Peyer's patch (tissue), 4 donors: ENCODE measurements at regions not wholly inside any gene's neighbourhood (a gene's known extent, or its start where the extent isn't known, plus 50 kb on each side); places are given as distances from the start of the nearest gene placed in this dataset.
"Not testable (repeated sequence)": the region's sequence is repeated elsewhere in the genome, so short reads cannot be mapped to it uniquely, and the experiment has no call there.

Source experiments
- DNase-seq, 3 donors: peaks; one replicate each; pipeline ENCODE4 v3.0.0-alpha.2; 2017 to 2019
- H3K27ac ChIP-seq, 4 donors: fragments of 200-600 bp; sonication (generic); one replicate each; pipeline ENCODE4 v1.5.1; 2016 to 2019
- H3K27me3 ChIP-seq, 2 donors: fragments of 200-600 bp; sonication (generic); one replicate each; pipeline ENCODE4 v1.5.1; 2019
- H3K36me3 ChIP-seq, 3 donors: fragments of 200-600 bp; sonication (generic); one replicate each; pipeline ENCODE4 v1.5.1; 2016 to 2019
- H3K4me1 ChIP-seq, 4 donors: fragments of 200-600 bp; sonication (generic); one replicate each; pipeline ENCODE4 v1.5.1; 2016 to 2019
- H3K4me3 ChIP-seq, 4 donors: fragments of 200-600 bp; sonication (generic); 1 replicate in 3 of 4; 2 replicates in 1 of 4; pipeline ENCODE4 v1.5.1; 2016 to 2019; ENCODE audit warnings: mild to moderate bottlenecking in 1 of 4
- H3K9me3 ChIP-seq, 4 donors: fragments of 200-600 bp; sonication (generic); one replicate each; pipeline ENCODE4 v1.5.1; 2016 to 2019; ENCODE audit warnings: mild to moderate bottlenecking in 1 of 4
- POLR2A ChIP-seq, 2 donors: fragments of 450-650 bp; IDR thresholded peaks; one replicate each; pipeline ENCODE4 v1.5.1; 2017; ENCODE audit warnings: antibody characterized with exemption in 2 of 2, mild to moderate bottlenecking in 2 of 2, moderate library complexity in 2 of 2
- TF ChIP-seq, protein P1 (sequence below), 6 experiments: fragments of 450-650 bp in 4 of 6; fragments of 200-600 bp in 2 of 6; sonication (generic) in 1 of 6; IDR thresholded peaks; one replicate each; pipeline ENCODE4 v1.5.1; 2017 to 2019; ENCODE audit warnings: antibody characterized with exemption in 6 of 6, mild to moderate bottlenecking in 3 of 6, moderate library complexity in 1 of 6

DNA sequence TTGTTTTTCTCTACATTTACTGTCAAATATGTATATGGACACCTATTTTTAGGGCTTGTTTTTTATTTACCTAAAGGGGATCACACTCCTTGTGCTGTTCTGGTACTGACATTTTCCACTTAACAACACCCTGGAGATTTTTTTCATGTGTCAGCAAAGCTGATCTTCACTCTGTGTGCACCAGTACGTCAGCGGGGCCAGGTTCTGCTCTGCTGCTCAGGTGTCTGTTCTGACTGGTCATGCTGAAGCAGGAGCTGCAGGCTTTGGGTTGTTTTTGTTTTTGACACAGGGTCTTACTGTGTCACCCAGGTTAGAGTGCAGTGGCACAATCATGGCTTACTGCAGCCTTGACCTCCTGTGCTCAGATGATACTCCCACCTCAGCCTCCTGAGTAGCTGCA is 81.9 kb upstream of the CCND2 start:
- TF ChIP-seq, protein P1, sequence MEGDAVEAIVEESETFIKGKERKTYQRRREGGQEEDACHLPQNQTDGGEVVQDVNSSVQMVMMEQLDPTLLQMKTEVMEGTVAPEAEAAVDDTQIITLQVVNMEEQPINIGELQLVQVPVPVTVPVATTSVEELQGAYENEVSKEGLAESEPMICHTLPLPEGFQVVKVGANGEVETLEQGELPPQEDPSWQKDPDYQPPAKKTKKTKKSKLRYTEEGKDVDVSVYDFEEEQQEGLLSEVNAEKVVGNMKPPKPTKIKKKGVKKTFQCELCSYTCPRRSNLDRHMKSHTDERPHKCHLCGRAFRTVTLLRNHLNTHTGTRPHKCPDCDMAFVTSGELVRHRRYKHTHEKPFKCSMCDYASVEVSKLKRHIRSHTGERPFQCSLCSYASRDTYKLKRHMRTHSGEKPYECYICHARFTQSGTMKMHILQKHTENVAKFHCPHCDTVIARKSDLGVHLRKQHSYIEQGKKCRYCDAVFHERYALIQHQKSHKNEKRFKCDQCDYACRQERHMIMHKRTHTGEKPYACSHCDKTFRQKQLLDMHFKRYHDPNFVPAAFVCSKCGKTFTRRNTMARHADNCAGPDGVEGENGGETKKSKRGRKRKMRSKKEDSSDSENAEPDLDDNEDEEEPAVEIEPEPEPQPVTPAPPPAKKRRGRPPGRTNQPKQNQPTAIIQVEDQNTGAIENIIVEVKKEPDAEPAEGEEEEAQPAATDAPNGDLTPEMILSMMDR (IDR thresholded peaks at IDR 0.05) = no peak
- no peak for TF ChIP-seq POLR2A (IDR thresholded peaks at IDR 0.05)
- no peak for DNase-seq
- no peaks in the 10 kb centered on the region for H3K4me1 ChIP-seq
- H3K27ac ChIP-seq = no peak overlapping the region
- no peaks in the 10 kb centered on the region for H3K9me3 ChIP-seq
- no peaks in the 10 kb centered on the region for H3K27me3 ChIP-seq
- no peaks in the 10 kb centered on the region for H3K36me3 ChIP-seq
- no peak overlapping the region for H3K4me3 ChIP-seq

DNA sequence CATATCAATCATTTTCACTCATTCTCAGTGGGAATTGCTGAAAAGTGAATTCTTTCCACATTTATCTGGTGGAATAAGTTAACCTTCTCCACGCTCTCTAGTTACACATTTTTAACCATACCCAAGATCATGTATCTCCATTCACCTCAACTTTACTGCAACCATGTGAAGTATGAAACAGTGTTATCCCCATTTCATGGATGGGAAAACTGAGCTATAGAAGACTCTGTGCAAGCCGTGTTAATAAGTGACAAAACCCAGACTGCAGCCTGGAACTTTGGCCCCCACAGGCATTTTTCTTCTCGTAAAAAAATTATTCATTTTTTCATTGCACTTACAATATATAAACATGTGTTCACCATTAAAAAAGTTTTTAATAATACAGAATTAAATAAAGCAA is 82.4 kb upstream of the CCND2 start:
- no peak for TF ChIP-seq POLR2A (IDR thresholded peaks at IDR 0.05)
- TF ChIP-seq, protein P1 (IDR thresholded peaks at IDR 0.05) = no peak
- H3K9me3 ChIP-seq = no peaks in the 10 kb centered on the region
- H3K27ac ChIP-seq = no peak overlapping the region
- no peak for DNase-seq
- H3K4me3 ChIP-seq = no peak overlapping the region
- H3K36me3 ChIP-seq = no peaks in the 10 kb centered on the region
- no peaks in the 10 kb centered on the region for H3K4me1 ChIP-seq
- H3K27me3 ChIP-seq = no peaks in the 10 kb centered on the region

DNA sequence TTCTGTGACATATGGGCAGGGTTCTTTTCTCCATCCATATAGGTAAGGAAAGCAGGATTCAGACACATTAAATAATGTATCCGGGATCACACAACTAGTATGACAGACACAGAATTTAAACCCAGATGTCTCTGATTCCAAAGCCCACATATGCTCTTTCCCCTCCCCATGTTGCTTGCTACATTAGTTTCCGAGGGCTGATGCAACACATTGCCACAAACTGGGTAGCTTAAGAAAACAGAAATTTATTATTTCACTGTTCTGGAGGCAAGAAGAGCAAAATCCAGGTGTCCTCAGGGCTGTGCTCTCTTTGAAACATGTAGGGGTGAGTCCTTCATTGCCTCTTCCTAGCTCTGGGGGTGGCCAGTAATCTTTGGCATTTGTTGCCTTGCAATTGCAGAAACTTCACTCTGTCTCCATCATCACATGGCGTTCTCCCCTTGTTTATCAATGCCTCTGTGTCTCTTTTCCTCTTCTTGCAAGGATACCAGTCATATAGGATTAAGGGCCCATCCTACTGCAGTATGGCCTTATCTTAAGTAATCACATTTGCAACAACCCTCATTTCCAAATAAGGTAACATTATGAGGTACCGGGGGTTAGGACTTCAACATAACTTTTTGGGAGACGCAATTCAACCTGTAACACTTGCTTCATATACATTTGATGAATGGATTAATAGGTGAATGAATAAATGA is 83.0 kb upstream of the CCND2 start:
- Histone ChIP-seq H3K27me3 (no peaks in the 10 kb centered on the region), H3K4me1 (no peaks in the 10 kb centered on the region), H3K27ac (no peak overlapping the region), H3K4me3 (no peak overlapping the region), H3K36me3 (no peaks in the 10 kb centered on the region), H3K9me3 (no peaks in the 10 kb centered on the region)
- TF ChIP-seq POLR2A (IDR thresholded peaks at IDR 0.05) = no peak
- no peak for DNase-seq

DNA sequence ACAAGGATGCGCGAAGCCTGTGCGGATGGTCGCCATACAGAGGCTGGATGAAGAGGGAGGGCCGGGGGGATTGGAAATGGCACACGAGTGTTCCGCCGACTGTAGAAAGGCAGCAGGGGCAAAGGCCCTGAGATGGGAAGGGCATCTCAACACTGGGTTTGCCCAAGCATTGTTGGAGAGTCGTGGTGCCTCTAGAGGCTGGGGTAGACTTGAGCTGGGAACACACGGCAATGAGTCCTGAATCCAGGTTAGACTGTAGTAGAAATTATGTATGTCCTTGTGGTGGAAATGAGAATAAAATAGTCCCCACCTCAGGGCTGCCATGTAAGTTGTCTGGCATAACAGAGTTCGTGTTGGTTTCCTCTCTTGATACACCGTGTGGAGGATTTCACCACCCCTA is 83.8 kb upstream of the CCND2 start:
- no peak for DNase-seq
- Histone ChIP-seq H3K9me3 (no peaks in the 10 kb centered on the region), H3K27me3 (no peaks in the 10 kb centered on the region), H3K27ac (no peak overlapping the region), H3K36me3 (no peaks in the 10 kb centered on the region), H3K4me1 (no peaks in the 10 kb centered on the region), H3K4me3 (no peak overlapping the region)
- TF ChIP-seq, protein P1 (IDR thresholded peaks at IDR 0.05) = no peak
- no peak for TF ChIP-seq POLR2A (IDR thresholded peaks at IDR 0.05)

GRCh38 chr12:4187916-4188315 is 85.6 kb upstream of the CCND2 start:
- Histone ChIP-seq H3K27me3 (no peaks in the 10 kb centered on the region), H3K4me1 (no peaks in the 10 kb centered on the region), H3K27ac (no peak overlapping the region), H3K9me3 (no peaks in the 10 kb centered on the region), H3K4me3 (no peak overlapping the region), H3K36me3 (no peaks in the 10 kb centered on the region)
- DNase-seq = no peak
- TF ChIP-seq POLR2A (IDR thresholded peaks at IDR 0.05) = no peak
- TF ChIP-seq, protein P1 (IDR thresholded peaks at IDR 0.05) = no peak

GRCh38 chr12:4187315-4187714 is 86.2 kb upstream of the CCND2 start:
- not testable (repeated sequence) for H3K4me1 ChIP-seq, H3K4me3 ChIP-seq, H3K27ac ChIP-seq, H3K27me3 ChIP-seq, H3K36me3 ChIP-seq, H3K9me3 ChIP-seq, DNase-seq
